HG03571 (cell line): ENCODE measurements at regions not wholly inside any gene's neighbourhood (a gene's known extent, or its start where the extent isn't known, plus 50 kb on each side); places are given as distances from the start of the nearest gene placed in this dataset.
A peak's percentile ranks its signal among the peaks of the same experiment; 100 is the strongest.

Experiments used
- ATAC-seq: cut with Tn5 transposase; IDR thresholded peaks from one replicate; pipeline ENCODE4 v1.9.1; 2021; ENCODE audit not compliant: unreplicated experiment

- no peak for ATAC-seq
Observed at GRCh38 chr1:9419369-9420041, 119.8 kb upstream of the SLC25A33 start.

DNA sequence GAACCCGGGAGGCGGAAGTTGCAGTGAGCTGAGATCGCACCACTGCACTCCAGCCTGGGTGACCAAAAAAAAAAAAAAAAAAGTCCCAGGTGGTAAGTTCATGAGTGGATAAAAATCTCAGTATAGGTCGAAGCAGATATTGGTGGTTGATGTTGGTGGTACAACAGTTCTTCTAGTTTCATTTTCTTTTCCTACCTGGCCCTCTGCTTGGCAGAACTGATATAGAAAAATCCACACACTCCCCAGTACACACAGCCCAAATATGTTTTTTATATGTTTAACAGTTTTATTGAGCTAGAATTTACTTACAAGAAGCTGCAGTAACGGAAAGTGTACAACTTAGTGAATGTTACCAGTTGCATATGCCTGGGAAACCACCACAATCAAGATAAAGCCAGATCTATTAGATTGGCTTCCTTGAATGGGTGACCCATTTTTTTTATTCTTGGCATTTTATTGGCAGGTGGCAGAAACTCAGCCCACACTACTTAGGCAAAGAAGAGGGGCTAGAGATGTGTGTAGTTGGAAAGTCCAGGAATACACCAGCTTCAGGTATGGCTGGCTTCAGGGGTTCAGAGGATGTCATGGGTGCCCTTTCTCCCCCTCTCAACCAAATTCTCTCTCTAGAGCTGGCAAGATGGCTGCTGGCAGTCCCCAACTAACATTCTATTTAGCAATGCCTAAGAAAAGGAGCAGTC, 118.3 kb upstream of the SLC25A33 start:
- ATAC-seq = no peak

DNA sequence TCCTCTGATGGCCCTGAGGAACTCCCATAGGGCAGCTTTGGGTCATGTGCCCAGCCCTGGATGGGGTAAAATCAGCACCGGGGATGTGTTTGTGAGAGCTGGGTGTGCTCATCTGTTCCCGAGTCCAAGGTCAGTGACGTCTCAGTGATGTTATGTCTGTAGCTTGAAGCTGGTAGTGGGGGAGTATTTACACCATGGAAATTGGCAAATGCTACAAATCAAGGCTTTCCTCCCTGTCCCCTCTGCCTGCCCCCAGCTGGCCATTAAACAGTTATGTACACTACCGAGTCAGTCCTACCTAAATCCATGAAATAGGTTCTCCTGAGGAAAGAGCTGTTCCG, 117.8 kb upstream of the SLC25A33 start:
- ATAC-seq = no peak

DNA sequence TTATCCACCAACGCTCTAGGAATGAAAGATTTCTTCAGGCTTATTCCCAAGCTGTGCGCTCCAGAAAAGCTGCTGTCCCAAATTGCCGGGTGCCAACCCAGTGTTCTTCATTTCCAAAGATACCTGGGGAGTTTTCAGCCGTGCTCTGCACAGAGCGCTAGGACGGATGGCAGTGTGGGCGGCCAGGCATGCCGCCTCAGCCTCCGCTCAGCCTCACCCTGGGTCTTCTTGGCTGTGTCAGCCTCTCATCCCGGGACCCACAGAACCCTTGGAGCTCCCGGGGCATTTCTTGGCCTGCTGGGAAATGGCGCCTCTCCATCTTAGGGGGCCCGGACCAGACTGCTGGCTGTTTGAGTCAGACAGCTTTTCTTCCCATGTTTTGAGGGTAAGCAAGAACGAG, 116.9 kb upstream of the SLC25A33 start:
- no peak for ATAC-seq

- no peak for ATAC-seq
Observed at GRCh38 chr1:9422911-9423505, 116.3 kb upstream of the SLC25A33 start.

DNA sequence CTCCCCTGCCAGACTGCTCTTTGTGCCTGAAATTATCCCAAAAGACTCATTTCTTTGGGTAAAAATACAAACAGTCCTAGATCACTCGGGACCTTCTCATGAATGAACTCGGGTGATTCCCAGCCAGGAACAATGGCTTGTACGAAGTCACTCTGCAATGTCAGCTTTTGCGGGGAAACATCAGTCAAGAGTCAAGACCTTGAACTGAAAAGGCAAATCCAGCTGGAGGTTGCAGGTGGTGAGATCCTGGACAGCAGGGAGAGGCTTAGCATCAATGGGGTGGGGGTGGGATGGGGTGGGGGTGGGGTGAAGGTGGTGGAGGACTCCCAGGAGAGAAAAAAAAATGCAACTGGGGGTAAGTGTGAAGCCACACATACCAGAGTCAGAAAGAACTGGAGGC, 115.0 kb upstream of the SLC25A33 start:
- no peak for ATAC-seq

GRCh38 chr1:9425859-9426258, 113.4 kb upstream of the SLC25A33 start:
- ATAC-seq = peak; percentile 2

DNA sequence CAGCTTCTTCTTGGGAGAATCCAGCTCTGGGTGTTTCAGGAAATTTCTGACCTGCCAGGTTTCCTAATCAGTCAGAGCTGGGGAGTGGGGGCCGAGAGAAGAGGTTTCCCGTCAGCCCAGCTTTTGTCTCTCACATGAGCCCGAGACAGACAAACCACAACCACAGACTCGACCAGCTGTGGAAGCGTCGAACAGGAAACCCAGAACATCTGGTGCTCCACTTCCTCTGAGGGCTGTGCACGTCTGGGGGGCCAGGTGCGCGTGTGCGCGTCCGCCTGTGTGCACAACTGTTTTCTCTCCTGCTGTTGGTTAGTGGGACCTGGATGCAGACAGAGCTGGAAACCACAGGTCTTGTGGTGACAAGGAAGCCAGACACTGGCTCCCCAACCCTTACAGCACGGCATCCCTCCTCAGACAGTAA, 113.0 kb upstream of the SLC25A33 start:
- peak; percentile 70 for ATAC-seq

DNA sequence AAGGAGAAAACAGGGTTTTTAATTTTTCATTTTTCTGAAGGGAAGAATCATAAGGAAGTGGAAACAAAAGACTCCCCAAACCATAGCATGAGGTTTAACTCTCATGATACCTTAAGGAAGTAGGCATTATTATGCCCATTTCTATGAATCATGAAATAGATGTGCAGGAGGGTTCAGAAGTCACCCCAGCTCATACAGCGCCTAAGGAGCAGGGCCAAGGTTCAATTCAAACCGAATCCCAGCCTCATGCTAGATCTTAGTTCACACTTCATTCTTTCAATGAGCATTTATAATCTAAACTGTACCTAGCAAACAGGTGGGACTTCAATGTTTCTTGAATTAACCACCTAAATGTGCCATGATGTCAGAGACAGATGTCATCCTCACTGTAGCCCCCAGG, 111.9 kb upstream of the SLC25A33 start:
- no peak for ATAC-seq

DNA sequence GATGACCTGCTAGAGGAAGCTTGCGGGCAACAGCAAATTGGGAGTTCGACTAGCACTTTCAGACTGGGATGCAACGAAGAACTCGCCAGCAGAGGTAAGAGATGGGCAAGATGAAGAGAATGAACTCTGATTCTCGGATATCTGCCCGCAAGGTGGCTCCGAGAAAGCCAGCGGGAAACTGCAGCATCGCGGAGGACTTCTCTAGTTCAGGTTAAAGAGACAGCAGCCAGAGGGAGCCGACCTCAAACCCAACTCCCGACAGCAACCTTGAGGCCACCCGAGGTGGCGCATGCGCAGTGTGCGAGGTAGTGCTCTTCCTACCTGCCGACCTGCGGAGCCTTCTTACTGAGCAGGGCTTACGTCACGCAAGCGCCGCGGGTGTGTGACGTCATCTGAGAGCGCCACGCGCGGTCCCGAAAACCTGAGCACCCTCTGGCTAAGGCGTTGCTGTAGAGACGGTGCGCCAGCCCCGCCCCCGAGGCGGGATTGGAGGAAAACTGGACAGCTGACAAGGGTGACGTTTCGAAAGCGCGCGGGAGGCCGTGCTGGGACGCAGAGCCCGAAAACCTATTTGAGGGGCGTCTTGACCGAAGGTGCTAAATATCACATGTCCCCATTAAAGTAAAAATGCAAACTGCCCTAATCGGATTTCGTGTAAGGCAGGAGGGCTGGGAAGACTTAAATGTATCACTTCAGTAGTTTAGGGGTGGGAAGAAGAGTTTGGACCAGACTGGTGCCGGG, 110.5 kb upstream of the SLC25A33 start:
- ATAC-seq = peak; percentile 65

GRCh38 chr1:9429342-9429711, 109.9 kb upstream of the SLC25A33 start:
- ATAC-seq = no peak

DNA sequence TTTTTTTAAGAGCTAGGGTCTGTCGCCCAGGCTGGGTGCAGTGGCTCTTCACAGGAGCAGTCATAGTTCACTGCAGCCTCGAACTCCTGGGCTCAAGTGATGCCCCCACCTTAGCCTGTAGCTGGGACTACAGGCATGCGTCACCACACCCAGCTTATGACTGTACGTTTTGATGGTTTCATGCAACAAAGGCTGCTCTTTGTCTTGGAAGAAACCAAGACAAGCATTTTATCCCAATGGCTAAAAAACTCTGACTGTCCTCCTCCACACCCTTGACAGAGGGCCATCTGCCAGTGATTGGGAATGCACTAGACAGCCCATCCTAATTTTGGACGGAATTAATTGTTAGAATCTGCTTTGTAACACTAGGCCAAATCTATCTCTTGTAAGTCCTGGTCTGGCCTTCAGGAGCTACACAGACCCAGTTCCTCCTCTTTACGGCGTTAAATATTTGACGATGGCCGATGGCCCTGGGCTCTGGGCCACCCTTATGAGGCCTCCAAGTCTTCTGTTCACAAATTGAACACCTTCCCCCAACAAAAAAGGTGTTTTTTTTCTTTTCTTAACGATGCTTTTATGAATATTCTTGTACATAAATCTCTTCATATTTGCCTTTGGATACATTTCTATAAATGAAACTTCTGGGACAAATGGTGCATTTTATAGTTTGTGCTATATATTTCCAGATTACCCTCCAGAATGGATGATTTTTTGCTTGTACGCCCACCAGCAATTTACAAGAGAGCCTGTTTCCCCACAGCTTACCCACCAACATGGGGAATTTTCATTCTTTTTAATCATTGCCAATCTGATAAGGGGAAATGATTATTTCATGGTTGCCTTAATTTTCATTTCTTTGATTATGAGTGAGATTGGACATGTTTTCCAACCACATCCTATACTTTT, 104.8 kb upstream of the SLC25A33 start:
- ATAC-seq = no peak

DNA sequence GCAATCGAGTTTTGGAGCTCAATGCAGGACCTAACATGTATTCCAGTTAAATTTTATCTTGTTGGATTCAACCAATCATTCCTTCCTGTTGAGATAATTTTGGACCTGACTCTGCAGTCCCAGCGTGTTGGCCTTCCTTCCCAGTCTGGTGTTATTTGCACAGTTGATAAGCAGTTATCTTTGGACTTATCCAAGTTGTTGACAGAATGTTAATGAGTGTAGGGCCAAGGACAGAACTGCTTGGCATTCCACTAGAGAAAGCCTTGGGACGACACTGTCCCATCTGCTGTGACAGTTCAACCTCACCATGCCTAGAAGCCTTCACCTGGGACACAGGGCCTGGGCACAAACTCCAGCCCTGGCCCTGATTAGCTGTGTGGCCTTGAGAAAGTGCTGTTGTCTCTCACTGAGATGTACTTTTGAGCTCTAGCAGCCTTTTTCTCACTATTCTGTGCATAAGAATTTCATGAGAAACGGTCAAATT, 104.1 kb upstream of the SLC25A33 start:
- no peak for ATAC-seq

- ATAC-seq = no peak
Observed at GRCh38 chr1:9435854-9436640, 103.2 kb upstream of the SLC25A33 start.

DNA sequence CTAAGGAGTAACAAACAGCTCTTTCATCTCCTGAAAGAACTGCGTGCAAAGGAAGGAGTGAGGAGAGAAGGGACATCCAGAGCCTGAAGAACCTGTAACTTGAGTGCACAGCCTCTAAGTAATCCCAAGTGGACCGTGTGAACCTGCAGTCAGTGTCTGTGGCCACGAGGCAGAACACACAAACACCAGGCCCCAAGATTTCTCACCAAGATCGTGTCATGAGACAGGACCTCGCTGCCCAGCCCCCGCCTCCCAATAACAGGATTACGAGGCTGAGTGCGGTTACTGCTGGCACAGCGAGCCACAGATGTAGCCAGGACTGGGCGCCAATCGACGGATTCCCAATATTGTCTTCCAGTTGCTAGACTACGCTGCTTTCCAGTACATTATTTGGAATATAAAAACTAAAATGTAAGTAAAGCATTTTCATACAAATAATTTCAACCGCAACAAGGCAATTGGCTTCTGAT, 101.3 kb upstream of the SLC25A33 start:
- no peak for ATAC-seq

DNA sequence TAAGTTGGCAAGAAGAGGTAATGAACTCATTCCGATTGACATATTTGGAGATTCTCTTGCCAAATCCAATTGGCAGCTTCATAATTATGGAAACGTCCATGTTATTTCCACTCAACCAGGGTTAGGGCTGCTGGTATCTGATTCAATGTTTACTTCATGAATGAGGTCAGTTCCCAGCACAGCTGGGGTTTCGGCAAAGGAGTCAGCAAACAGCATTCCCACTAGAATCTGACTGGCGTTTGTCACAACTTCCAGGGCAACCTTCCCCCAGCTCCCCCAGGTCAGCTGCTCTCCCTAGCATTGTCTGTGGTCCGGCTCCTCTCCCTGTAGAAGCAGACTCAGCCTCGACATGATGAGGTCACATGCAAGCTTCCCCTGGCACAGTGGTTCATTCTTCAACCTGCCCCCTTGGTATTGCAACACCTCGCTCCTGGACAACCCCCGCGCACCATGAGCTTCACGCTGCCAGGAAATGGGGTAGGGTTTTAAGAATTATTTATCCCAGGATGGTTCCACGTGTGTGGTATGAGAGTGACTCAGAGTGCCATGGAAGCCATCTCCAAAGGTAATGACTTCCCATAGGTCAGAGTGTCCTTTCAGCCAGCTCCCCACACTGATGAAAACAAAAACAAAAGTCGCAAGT, 100.7 kb upstream of the SLC25A33 start:
- ATAC-seq = no peak

DNA sequence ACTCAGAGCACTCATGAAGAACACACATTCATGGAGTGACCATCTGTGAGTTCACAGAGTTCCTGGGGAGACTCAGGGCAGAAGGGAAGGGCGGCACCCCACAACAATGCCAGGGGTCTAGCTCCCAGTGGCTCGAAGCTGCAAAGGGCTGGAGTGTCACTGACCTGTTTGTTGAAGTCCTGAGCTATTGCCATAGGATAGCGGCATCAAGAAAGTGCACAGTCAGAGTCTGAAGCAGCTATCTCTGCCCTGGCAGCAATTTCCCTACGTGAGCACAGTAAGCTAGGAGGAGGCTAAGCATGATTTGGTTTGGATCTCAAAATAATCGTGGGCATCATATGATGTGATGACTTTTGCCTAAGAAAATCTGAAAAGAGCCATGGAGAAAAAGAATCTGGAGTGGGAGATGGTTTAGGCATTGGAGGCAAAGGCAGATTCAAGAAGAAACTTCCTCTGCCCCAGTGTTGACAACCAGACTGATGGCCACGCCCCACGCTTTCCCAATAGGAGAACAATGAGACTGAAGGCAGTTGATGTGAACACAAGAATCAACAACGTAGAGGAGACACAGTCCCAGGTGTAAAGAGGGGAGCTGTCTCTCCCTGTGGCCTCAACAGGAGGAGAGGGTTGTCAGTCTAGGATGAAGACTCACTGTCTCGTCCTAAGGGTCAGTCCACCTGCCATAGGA, 100.0 kb upstream of the SLC25A33 start:
- no peak for ATAC-seq

GRCh38 chr1:9440261-9440660, 99.0 kb upstream of the SLC25A33 start:
- ATAC-seq = no peak

- ATAC-seq = no peak
Observed at GRCh38 chr1:9440763-9441194, 98.5 kb upstream of the SLC25A33 start.
